ENCODE measurements at regions not wholly inside any gene's neighbourhood (a gene's known extent, or its start where the extent isn't known, plus 50 kb on each side); places are given as distances from the start of the nearest gene placed in this dataset.
A peak's percentile ranks its signal among the peaks of the same experiment; 100 is the strongest.
"Not testable (repeated sequence)": the region's sequence is repeated elsewhere in the genome, so short reads cannot be mapped to it uniquely, and the experiment has no call there.

- no peak for DNase-seq
These were observed 74.0 kb downstream of the GATA3 start for GRCh38 chr10:8128511-8128910.

DNA sequence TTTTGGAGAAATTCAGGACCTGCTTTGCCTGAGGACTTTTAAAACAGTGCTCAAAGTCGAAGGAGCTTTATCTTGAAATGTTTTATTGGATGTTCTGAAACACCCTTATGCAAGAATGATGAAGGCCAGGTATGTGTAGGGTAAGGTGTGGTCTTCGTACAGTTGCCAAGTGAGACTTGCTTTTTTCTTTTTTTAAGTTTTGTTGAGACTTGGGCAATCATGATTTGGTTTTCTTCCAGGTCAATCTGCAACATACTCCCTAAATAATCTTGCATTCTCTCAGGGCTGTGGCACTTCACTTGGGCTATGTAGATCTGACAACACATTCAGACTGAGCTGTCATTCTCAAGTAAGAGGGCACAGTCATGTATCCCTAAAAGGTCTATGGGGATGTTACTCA lies 75.0 kb downstream of the GATA3 start:
- no peak for DNase-seq

DNA sequence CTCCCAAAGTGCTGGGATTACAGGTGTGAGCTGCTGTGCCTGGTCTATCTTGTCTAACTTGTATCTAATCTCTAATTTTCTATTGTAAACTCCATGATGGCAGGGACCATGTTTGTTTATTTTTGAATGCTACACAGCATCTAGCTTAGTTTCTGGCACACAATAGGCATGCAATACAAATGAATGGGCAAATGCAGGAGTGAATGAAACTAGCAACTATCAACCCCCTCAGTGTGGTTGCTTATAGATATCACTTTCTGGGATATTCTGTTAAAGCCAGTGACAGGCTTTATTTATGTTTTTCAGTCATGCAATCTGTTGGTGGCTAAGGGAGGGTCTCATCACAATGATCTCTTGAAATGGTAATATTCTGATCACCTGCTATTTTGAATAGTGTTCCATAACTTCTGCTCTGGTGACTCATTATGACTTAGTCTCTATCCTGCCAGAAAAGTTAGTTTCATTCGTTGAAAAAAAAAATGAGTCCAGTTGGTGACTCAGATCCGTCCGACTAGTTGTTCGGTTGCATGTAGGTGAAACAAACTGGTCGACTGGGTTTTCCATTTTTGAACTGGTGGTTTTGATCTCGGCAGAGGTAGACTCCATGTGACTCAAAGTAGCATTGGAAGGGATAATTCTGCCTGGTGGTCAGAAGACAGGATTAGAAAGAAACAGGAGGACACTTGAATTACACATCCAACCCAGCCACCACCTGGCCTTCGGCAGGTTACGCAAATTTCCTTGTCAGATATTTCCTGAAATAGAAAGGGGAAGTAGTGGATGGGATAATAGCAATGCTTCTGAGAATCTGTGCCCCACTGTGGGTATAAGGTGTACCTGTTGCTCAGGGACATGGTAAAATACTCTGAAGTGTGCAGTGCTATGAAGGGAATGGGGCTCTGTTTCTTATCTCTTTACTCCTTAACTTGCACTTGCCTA lies 76.8 kb downstream of the GATA3 start:
- peak; percentile 45 for DNase-seq

DNA sequence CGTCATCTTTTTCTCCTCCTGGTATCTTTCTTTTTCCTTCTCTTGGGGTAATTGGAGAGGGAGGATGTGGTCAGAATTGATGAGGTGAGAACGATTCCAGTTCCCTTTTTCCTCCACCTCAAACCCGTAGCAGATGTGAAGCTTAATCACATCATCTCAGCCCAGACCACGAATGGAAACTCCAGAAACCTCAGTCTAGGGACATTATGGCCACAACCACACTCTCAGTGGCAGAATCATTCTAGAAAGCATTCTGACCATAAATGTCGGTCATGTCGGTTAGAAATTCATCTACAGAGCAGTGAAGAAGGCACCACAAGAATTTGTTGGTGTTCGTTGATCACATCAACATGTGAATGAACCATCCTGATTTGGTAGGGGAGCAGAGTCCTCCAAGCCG lies 78.7 kb downstream of the GATA3 start:
- peak; percentile 27 for DNase-seq

- DNase-seq = no peak
These were observed 82.2 kb downstream of the GATA3 start for GRCh38 chr10:8136736-8137135.

- DNase-seq = no peak
These were observed 82.8 kb downstream of the GATA3 start for GRCh38 chr10:8137272-8137681.

DNA sequence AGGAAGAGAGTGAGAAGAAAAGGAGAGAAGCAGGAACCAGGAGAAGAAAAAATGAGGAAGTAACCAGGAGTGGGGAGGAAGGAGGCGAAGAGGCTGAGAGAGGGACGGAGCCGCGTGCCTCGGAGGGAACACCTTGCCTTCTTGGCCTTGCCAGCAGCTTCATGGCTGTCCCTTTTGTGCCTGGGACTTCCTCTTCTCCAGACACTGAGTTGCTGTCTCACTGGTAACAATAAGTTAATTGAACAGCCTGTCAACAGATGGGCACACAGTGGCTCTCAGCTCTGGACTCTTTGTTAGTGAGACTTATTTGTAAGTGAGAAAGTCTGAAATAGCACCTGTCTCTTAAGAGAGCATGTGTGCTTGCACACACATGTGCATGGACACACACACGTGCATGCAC lies 83.2 kb downstream of the GATA3 start:
- DNase-seq = no peak

DNA sequence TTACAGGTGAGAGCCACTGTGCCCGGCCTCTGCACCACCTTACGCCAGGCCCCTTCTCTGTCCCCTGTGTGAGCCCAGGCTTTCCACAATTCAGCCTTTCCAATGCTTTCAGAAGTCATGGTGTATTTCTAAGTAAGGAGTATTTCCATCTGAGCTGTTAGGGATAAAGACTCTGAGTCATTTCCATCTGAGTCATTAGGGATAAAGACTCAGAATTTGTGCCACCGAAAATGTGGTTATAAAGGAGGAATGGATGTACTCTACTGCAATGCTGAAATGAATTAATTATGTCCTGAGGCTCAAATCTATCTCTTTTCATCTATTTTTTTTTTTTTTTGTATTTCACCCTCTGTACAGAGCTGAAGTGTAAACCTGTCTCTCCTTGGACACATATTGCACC lies 84.0 kb downstream of the GATA3 start:
- peak; percentile 65 for DNase-seq

DNA sequence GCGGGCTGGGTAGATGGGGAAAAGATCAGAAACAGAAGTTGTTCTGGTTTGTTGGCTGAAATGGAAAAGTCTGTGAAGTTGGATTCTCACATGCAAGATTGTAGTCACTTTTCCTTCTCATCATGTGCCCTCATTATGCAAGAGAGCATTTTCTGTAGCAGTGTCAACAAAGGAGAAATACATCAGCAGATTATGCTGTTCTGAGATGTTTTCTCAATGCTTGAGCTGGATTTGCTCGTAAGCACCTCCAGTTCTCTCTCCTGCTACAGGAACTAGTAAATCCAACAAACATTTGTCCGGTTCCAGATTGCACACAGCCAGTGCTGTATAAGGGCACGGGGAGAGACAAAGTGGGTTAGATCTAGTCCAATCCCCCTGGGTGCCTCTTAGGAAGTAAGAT lies 90.0 kb downstream of the GATA3 start:
- no peak for DNase-seq

GRCh38 chr10:8146650-8147049 lies 92.2 kb downstream of the GATA3 start:
- DNase-seq = peak; percentile 73

GRCh38 chr10:8149991-8150390 lies 95.5 kb downstream of the GATA3 start:
- DNase-seq = no peak

DNA sequence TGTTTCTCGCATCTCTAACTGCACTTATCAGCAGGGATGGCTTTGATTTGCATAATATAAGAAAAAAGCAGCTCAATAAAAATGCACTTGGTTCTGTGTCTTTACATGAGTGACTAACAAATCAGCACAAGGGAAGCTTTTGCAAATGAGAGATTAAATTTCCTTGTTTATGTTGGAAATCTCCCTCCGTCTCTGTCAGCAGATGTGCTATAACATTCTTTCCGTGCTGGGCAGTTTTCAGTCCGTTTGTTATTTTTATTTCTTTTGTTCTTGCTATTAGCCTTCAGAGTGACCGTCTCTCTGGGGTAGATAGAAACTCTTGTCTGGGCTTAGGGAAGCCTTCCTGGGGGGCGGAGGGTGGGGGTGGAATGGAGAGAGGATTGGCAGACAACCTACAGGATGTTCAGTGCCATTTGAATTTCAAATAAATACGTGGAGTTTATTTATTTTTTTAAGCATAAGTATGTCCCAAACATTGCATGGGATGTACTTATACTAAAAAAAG lies 96.0 kb downstream of the GATA3 start:
- DNase-seq = no peak

GRCh38 chr10:8151086-8151485 lies 96.6 kb downstream of the GATA3 start:
- DNase-seq = no peak

- DNase-seq = no peak
These were observed 102.4 kb downstream of the GATA3 start for GRCh38 chr10:8156918-8157317.

- no peak for DNase-seq
These were observed 103.9 kb downstream of the GATA3 start for GRCh38 chr10:8158193-8159071.

DNA sequence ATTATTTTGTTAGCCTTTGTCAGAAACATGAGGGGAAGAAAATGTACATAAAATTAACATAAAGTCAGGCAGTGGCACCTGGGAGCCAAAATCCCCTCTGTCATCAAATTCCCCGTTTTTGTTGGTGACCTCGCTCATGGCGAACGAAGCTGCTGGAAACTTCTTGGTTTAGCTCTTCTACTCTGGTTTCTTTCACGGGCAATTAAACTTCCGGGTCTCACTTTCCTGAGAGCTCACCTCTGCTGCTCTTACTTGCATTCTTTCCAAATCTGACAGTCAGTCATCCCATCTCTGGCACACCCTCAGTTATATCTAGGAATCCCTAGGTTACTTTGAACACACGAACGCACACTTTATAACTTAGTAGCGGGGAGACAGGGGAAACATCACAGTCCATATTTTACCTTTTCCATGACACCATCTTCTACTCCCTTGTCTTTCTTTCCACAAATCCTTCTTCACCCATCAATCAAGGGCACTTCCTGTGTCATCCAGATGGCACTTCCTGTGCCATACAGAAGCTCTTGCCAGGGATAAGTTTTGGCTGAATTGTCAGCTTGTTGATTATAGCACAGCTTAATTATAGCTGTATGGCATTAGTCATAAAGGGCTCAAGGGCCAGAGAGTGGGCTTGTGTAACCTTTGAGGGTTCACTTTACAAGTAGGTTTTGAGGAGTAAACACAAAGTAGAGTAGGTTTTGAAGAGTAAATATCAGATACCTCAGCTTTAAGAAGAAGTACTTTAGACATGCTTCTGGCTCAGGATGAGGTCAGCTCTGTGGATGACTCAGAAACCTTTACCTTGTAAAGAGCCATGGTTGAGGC lies 105.1 kb downstream of the GATA3 start:
- DNase-seq = peak; percentile 6

DNA sequence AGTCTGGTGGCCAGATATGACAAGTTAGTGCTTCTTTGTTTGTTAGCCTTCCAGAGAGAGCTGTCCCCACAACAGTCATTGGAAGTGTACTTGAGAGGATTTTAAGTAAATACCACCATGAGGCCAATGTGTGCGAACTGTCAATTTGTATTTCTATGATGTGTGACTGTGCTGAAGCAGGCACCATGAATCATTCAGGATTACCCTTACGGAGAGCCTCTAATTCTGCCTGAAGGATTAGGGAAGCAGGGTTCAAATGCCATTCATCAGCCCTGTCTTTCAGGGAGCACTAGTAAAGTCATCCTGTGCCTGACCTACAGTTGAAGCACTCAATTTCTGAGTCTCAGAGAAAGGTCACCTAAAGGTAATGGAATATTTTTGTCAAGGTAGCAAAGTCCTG lies 109.3 kb downstream of the GATA3 start:
- no peak for DNase-seq

DNA sequence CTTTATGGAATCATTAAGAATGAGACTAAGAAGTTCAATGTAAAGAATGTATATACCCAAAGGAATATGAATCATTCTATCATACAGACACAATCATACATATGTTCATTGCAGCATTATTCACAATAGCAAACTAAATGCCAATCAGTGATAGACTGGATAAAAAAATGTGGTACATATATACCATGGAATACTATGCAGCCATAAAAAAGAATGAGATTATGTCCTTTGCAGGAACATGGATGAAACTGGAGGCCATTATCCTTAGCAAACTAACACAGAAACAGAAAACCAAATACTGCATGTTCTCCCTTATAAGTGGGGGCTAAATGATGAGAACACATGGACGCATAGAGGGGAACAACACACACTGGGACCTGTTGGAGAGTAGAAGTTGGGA lies 110.2 kb downstream of the GATA3 start:
- not testable (repeated sequence) for DNase-seq

GRCh38 chr10:8168836-8169235 lies 114.3 kb downstream of the GATA3 start:
- DNase-seq = no peak

DNA sequence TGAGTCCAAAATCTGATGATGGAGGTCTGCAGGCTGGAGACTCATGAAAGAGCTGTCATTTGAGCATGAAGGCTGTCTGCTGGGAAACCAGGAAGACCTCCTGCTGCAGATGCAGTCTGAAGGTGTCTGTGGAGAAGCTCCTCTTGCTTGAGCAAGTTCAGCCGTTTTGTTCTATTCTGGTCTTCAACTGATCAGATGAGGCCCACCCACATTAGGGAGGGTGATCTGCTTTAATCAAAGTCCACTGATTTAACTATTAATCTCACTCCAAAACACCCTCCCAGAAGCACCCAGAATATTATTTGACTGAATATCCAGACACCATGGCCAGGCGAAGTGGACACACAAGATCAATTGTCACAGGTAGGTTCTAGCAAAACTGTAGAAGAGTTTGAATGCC lies 116.5 kb downstream of the GATA3 start:
- no peak for DNase-seq

DNA sequence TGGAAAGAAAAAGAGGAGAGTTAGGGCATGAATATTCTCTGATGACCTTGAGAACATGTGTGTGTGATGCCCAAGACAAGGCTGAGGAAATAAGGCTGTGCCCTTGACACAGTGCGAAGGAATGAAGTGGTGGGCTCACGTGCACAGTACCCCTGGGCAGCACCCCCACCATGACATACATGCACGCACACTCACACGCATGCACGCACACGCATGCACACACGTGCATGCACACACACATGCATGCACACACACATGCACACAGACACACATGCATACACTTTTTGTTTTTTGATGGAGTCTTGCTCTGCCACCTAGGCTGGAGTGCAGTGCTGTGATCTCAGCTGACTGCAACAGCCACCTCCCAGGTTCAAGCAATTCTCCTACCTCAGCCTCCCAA lies 118.1 kb downstream of the GATA3 start:
- DNase-seq = no peak

DNA sequence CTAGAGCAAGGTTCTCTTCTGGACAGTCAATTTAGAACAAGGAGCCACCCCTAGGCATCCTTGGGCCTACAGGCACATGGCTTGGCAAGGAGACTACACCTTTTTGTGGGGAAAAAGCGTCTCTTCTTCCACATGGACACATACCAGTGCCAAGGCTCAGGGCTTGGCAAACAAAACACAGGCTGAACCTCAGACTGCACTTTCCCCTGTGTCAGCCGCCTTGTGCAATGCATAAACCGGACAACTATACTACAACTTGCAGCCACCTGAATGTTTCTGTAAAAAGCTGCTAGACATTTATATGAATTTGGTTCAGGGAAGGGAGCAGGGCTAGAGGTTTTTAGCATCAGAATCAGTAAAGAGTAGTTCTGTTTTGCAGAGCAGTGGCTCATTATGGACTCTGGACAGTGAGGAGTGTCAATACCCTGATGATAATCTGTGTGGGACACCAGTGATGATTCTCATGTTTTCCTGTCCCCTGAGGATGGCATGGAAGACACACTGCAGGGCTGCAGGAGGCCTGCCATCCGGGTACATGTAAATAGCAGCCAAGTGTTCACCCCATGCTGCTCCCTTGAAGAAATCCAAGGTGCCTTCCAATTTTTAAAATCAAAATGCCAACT lies 118.9 kb downstream of the GATA3 start:
- no peak for DNase-seq
